GM12878 (cell line): ENCODE measurements at regions not wholly inside any gene's neighbourhood (a gene's known extent, or its start where the extent isn't known, plus 50 kb on each side); places are given as distances from the start of the nearest gene placed in this dataset.

Source experiments
- CREB1 ChIP-seq: IDR thresholded peaks from 2 replicates; pipeline ENCODE4 v1.6.1; 2012; ENCODE audit warnings: low read depth, mild to moderate bottlenecking, inconsistent platforms
- HDAC2 ChIP-seq: fragments of 200-600 bp; sonication (generic); IDR thresholded peaks from 2 replicates; pipeline ENCODE4 v1.6.1; 2017
- TF ChIP-seq, protein P1 (sequence below): fragments of 450-650 bp; formaldehyde crosslinking; IDR thresholded peaks from 2 replicates; pipeline ENCODE4 v1.5.0; 2022; ENCODE audit warnings: mild to moderate bottlenecking, missing genetic modification characterization
- TF ChIP-seq, protein P2 (sequence below), 3 experiments: IDR thresholded peaks in 2 of 3; conservative IDR thresholded peaks in 1 of 3; 2 replicates each; pipeline ENCODE4 v1.5.1; 2011; ENCODE audit warnings: low read depth in 3 of 3, low read length in 3 of 3, mild to moderate bottlenecking in 3 of 3, control low read depth in 2 of 3, moderate library complexity in 2 of 3, inconsistent platforms in 1 of 3, mixed read lengths in 1 of 3; ENCODE audit not compliant: control insufficient read depth in 2 of 3, insufficient read depth in 1 of 3; ENCODE audit errors: extremely low read depth in 1 of 3
- TF ChIP-seq, protein P3 (sequence below): IDR thresholded peaks from 2 replicates; pipeline ENCODE4 v1.6.1; 2011; ENCODE audit warnings: low read depth, low read length, improper control_type of control experiment, borderline replicate concordance
- TF ChIP-seq, protein P4 (sequence below): fragments of 450-650 bp; IDR thresholded peaks from 2 replicates; pipeline ENCODE4 v1.6.1; 2018; ENCODE audit warnings: mild to moderate bottlenecking, low read depth, moderate library complexity; ENCODE audit not compliant: partially characterized antibody

DNA sequence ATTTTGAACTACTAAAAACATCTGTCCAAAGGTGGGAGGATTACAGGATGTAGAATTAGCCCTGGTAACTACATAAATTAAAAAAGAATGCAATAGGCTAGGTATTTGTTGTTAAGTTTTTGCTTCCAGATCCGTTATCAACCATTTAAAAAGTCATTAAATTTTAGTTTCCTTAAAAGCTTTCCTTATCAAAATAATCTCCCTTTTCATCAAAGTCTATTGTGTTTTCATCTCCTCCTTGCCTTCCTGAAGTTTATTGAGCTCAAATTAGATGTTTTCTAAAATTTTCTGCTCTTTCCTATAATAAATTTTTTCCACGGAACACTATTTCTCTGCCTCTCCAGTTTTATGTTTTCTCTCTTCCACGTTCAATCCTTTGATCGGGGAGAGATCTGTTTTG is 108.6 kb downstream of the MEX3B start:
- TF ChIP-seq, protein P1, sequence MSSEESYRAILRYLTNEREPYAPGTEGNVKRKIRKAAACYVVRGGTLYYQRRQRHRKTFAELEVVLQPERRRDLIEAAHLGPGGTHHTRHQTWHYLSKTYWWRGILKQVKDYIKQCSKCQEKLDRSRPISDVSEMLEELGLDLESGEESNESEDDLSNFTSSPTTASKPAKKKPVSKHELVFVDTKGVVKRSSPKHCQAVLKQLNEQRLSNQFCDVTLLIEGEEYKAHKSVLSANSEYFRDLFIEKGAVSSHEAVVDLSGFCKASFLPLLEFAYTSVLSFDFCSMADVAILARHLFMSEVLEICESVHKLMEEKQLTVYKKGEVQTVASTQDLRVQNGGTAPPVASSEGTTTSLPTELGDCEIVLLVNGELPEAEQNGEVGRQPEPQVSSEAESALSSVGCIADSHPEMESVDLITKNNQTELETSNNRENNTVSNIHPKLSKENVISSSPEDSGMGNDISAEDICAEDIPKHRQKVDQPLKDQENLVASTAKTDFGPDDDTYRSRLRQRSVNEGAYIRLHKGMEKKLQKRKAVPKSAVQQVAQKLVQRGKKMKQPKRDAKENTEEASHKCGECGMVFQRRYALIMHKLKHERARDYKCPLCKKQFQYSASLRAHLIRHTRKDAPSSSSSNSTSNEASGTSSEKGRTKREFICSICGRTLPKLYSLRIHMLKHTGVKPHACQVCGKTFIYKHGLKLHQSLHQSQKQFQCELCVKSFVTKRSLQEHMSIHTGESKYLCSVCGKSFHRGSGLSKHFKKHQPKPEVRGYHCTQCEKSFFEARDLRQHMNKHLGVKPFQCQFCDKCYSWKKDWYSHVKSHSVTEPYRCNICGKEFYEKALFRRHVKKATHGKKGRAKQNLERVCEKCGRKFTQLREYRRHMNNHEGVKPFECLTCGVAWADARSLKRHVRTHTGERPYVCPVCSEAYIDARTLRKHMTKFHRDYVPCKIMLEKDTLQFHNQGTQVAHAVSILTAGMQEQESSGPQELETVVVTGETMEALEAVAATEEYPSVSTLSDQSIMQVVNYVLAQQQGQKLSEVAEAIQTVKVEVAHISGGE = no peak
- no peak for TF ChIP-seq HDAC2
- TF ChIP-seq, protein P2, sequence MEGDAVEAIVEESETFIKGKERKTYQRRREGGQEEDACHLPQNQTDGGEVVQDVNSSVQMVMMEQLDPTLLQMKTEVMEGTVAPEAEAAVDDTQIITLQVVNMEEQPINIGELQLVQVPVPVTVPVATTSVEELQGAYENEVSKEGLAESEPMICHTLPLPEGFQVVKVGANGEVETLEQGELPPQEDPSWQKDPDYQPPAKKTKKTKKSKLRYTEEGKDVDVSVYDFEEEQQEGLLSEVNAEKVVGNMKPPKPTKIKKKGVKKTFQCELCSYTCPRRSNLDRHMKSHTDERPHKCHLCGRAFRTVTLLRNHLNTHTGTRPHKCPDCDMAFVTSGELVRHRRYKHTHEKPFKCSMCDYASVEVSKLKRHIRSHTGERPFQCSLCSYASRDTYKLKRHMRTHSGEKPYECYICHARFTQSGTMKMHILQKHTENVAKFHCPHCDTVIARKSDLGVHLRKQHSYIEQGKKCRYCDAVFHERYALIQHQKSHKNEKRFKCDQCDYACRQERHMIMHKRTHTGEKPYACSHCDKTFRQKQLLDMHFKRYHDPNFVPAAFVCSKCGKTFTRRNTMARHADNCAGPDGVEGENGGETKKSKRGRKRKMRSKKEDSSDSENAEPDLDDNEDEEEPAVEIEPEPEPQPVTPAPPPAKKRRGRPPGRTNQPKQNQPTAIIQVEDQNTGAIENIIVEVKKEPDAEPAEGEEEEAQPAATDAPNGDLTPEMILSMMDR (IDR thresholded peaks at IDR 0.05 in 2 of 3, conservative IDR thresholded peaks at IDR 0.05 in 1 of 3; ENCODE audit: control insufficient read depth in 2 of 3, extremely low read depth in 1 of 3, insufficient read depth in 1 of 3, low read depth in 3 of 3, low read length in 3 of 3) = no peak
- TF ChIP-seq CREB1 = no peak
- TF ChIP-seq, protein P3, sequence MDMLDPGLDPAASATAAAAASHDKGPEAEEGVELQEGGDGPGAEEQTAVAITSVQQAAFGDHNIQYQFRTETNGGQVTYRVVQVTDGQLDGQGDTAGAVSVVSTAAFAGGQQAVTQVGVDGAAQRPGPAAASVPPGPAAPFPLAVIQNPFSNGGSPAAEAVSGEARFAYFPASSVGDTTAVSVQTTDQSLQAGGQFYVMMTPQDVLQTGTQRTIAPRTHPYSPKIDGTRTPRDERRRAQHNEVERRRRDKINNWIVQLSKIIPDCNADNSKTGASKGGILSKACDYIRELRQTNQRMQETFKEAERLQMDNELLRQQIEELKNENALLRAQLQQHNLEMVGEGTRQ = no peak
- TF ChIP-seq, protein P4, sequence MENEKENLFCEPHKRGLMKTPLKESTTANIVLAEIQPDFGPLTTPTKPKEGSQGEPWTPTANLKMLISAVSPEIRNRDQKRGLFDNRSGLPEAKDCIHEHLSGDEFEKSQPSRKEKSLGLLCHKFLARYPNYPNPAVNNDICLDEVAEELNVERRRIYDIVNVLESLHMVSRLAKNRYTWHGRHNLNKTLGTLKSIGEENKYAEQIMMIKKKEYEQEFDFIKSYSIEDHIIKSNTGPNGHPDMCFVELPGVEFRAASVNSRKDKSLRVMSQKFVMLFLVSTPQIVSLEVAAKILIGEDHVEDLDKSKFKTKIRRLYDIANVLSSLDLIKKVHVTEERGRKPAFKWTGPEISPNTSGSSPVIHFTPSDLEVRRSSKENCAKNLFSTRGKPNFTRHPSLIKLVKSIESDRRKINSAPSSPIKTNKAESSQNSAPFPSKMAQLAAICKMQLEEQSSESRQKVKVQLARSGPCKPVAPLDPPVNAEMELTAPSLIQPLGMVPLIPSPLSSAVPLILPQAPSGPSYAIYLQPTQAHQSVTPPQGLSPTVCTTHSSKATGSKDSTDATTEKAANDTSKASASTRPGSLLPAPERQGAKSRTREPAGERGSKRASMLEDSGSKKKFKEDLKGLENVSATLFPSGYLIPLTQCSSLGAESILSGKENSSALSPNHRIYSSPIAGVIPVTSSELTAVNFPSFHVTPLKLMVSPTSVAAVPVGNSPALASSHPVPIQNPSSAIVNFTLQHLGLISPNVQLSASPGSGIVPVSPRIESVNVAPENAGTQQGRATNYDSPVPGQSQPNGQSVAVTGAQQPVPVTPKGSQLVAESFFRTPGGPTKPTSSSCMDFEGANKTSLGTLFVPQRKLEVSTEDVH = no peak
